HG03280 (cell line): ENCODE measurements at regions not wholly inside any gene's neighbourhood (a gene's known extent, or its start where the extent isn't known, plus 50 kb on each side); places are given as distances from the start of the nearest gene placed in this dataset.

Source experiments
- ATAC-seq: cut with Tn5 transposase; IDR thresholded peaks from one replicate; pipeline ENCODE4 v1.9.1; 2021; ENCODE audit warnings: mild to moderate bottlenecking, moderate library complexity; ENCODE audit not compliant: unreplicated experiment

GRCh38 chr2:118668431-118669424 lies 178.7 kb downstream of the EN1 start:
- no peak for ATAC-seq

- no peak for ATAC-seq
Observed at GRCh38 chr2:118667964-118668363, 179.5 kb downstream of the EN1 start.

GRCh38 chr2:118667348-118667747 lies 180.1 kb downstream of the EN1 start:
- no peak for ATAC-seq

- no peak for ATAC-seq
Observed at GRCh38 chr2:118665784-118666529, 181.5 kb downstream of the EN1 start.

- no peak for ATAC-seq
Observed at GRCh38 chr2:118661179-118661578, 186.3 kb downstream of the EN1 start.

GRCh38 chr2:118658596-118659198 lies 188.8 kb downstream of the EN1 start:
- no peak for ATAC-seq

- ATAC-seq = no peak
Observed at GRCh38 chr2:118657466-118657865, 190.0 kb downstream of the EN1 start.

- ATAC-seq = no peak
Observed at GRCh38 chr2:118654945-118655344, 192.5 kb downstream of the EN1 start.

GRCh38 chr2:118650327-118650726 lies 197.1 kb downstream of the EN1 start:
- no peak for ATAC-seq

- ATAC-seq = no peak
Observed at GRCh38 chr2:118645876-118646275, 201.6 kb downstream of the EN1 start.

- no peak for ATAC-seq
Observed at GRCh38 chr2:118644190-118644589, 203.3 kb downstream of the EN1 start.

GRCh38 chr2:118643294-118643693 lies 204.2 kb downstream of the EN1 start:
- ATAC-seq = no peak

- ATAC-seq = no peak
Observed at GRCh38 chr2:118642501-118642900, 204.9 kb downstream of the EN1 start.

- ATAC-seq = no peak
Observed at GRCh38 chr2:118641711-118642110, 205.7 kb downstream of the EN1 start.

GRCh38 chr2:118639371-118639770 lies 208.1 kb downstream of the EN1 start:
- no peak for ATAC-seq

GRCh38 chr2:118638453-118638852 lies 209.0 kb downstream of the EN1 start:
- ATAC-seq = no peak

- no peak for ATAC-seq
Observed at GRCh38 chr2:118635891-118636290, 211.6 kb downstream of the EN1 start.

- no peak for ATAC-seq
Observed at GRCh38 chr2:118634876-118635275, 212.6 kb downstream of the EN1 start.

GRCh38 chr2:118633371-118634018 lies 214.0 kb downstream of the EN1 start:
- ATAC-seq = no peak

- ATAC-seq = no peak
Observed at GRCh38 chr2:118632921-118633320, 214.5 kb downstream of the EN1 start.

GRCh38 chr2:118627156-118627555 lies 220.3 kb downstream of the EN1 start:
- no peak for ATAC-seq
